ENCODE measurements at regions not wholly inside any gene's neighbourhood (a gene's known extent, or its start where the extent isn't known, plus 50 kb on each side); places are given as distances from the start of the nearest gene placed in this dataset.
A peak's percentile ranks its signal among the peaks of the same experiment; 100 is the strongest.

GRCh38 chr3:187951452-187952190 is 202.3 kb upstream of the LPP start:
- Histone ChIP-seq H3K36me3 (no peaks in the 10 kb centered on the region), H3K27me3 (no peaks in the 10 kb centered on the region), H3K9me3 (no peaks in the 10 kb centered on the region), H3K27ac (peak overlapping the region; percentile 91), H3K4me3 (ENCODE audit: low read depth in 1 of 2, low read length in 1 of 2) (peak overlapping the region in 1 of 2 experiments; percentile 37), H3K4me1 (ENCODE audit: control insufficient read depth in 1 of 2, insufficient read depth in 1 of 2, low read depth in 1 of 2, low read length in 1 of 2) (peaks cover 84 to 94% of the 10 kb centered on the region in 2 experiments)
- no peak for TF ChIP-seq CTCF (IDR thresholded peaks at IDR 0.05)

GRCh38 chr3:187952849-187953248 is 201.1 kb upstream of the LPP start:
- H3K9me3 ChIP-seq: no peaks in the 10 kb centered on the region
- no peaks in the 10 kb centered on the region for H3K27me3 ChIP-seq
- no peak for TF ChIP-seq CTCF (IDR thresholded peaks at IDR 0.05)
- peak overlapping the region; percentile 91 for H3K27ac ChIP-seq
- H3K36me3 ChIP-seq: no peaks in the 10 kb centered on the region
- peaks cover 84 to 94% of the 10 kb centered on the region in 2 experiments for H3K4me1 ChIP-seq (ENCODE audit: control insufficient read depth in 1 of 2, insufficient read depth in 1 of 2, low read depth in 1 of 2, low read length in 1 of 2)
- H3K4me3 ChIP-seq (ENCODE audit: low read depth in 1 of 2, low read length in 1 of 2): peak overlapping the region in 1 of 2 experiments; percentile 16

DNA sequence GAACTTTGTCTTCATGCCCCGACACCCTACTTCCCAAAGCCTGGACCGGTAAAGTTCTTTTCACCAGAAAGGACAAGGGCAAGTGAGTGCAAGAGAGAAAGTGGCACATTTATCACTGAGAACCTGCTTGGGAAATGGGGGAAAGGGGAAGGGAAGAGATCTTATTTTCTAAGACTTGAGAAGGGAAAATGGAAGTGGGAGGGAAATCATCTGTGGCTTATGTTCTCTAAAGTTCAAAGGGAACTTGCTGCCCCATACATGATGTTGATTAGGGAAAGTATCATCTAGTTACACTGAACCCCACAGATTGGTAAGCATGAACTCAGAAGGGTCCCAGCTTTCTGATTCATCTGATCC is 199.5 kb upstream of the LPP start:
- Histone ChIP-seq H3K27ac (peak overlapping the region; percentile 91), H3K27me3 (no peaks in the 10 kb centered on the region), H3K9me3 (no peaks in the 10 kb centered on the region), H3K4me3 (ENCODE audit: low read depth in 1 of 2, low read length in 1 of 2) (peak overlapping the region; percentile 18 to 30), H3K36me3 (no peaks in the 10 kb centered on the region), H3K4me1 (ENCODE audit: control insufficient read depth in 1 of 2, insufficient read depth in 1 of 2, low read depth in 1 of 2, low read length in 1 of 2) (peaks cover 89 to 94% of the 10 kb centered on the region in 2 experiments)
- TF ChIP-seq CTCF (IDR thresholded peaks at IDR 0.05): no peak

DNA sequence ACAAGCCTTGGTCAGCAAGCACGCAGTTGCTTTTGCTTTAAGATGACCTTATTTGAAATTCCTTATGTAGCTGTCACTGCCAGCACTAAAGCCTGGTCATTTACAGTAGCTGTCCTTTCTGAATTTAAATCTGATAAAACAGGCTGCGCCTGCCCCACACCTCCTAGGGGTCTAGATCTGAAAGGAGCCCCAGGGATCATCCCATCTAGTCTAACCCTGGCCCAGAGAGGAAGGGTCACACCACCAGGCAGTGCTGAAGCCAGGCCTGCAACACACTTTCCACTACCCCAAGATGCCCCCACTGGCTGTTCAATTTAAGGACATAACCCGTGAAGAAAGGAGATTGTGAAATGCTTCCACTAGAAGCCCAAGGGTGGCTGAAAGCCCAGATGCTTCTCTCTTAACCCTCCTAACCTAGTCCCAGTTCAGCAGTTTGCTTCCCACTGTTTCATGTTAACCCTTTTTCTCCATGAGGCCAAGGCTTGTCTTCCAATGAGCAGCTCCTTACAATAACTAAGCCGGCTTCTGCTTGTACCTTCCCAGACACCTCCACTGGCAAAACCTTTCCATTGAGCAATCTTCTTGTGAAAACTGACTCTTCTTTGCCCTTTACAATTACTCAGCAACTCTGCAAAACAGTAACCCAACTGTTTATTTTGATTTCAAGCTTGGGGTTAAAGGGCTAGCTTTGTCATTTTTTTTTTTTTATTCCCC is 198.9 kb upstream of the LPP start:
- no peak for TF ChIP-seq CTCF (IDR thresholded peaks at IDR 0.05)

GRCh38 chr3:187955587-187955952 is 198.4 kb upstream of the LPP start:
- Histone ChIP-seq H3K4me1 (ENCODE audit: control insufficient read depth in 1 of 2, insufficient read depth in 1 of 2, low read depth in 1 of 2, low read length in 1 of 2) (peaks cover 98 to 100% of the 10 kb centered on the region in 2 experiments), H3K36me3 (no peaks in the 10 kb centered on the region), H3K9me3 (no peaks in the 10 kb centered on the region), H3K27ac (peak overlapping the region; percentile 91), H3K27me3 (no peaks in the 10 kb centered on the region), H3K4me3 (ENCODE audit: low read depth in 1 of 2, low read length in 1 of 2) (peak overlapping the region; percentile 6 to 18)
- TF ChIP-seq CTCF (IDR thresholded peaks at IDR 0.05): no peak

More for the DNA sequence above, 198.9 kb upstream of the LPP start:
- H3K36me3 ChIP-seq: no peaks in the 10 kb centered on the region
- H3K9me3 ChIP-seq: no peaks in the 10 kb centered on the region
- H3K4me3 ChIP-seq (ENCODE audit: low read depth in 1 of 2, low read length in 1 of 2): peak overlapping the region; percentile 18 to 30
- no peaks in the 10 kb centered on the region for H3K27me3 ChIP-seq
- peaks cover 95 to 99% of the 10 kb centered on the region in 2 experiments for H3K4me1 ChIP-seq (ENCODE audit: control insufficient read depth in 1 of 2, insufficient read depth in 1 of 2, low read depth in 1 of 2, low read length in 1 of 2)
- peak overlapping the region; percentile 91 for H3K27ac ChIP-seq

Data from neutrophil (primary cell).